ENCODE measurements at regions not wholly inside any gene's neighbourhood (a gene's known extent, or its start where the extent isn't known, plus 50 kb on each side); places are given as distances from the start of the nearest gene placed in this dataset.

DNA sequence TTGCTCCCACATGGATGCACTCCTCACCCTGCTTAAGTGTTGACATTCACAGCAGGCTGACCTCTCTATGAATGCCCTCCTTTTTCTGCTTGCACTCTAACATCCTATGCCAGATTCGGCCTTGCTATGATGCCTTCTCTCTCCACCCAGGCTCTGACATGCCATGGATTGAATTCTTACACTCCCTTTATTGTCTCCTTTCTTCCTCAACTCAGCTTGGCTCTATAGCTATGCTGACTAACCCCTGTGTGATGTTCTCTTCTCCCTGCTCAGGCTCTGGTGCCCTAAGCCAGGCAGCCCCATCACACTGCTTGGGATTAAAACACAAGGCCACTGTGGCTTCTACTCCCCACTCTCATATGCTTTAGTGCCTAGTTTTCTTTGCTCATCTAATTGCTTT, 563.7 kb downstream of the NSUN3 start:
- TF ChIP-seq EZH2 (IDR thresholded peaks at IDR 0.05; ENCODE audit: borderline replicate concordance, insufficient read depth, low read depth, low read length, poor library complexity, severe bottlenecking) (no peak), CTCF (IDR thresholded peaks at IDR 0.05) (no peak)

Data from B cell (primary cell).